WERI-Rb-1 (cell line): ENCODE measurements at regions not wholly inside any gene's neighbourhood (a gene's known extent, or its start where the extent isn't known, plus 50 kb on each side); places are given as distances from the start of the nearest gene placed in this dataset.

Source experiments
- DNase-seq: peaks from one replicate; pipeline ENCODE4 v3.0.0-alpha.2; 2020
- H3K27ac ChIP-seq: fragments of 250-450 bp; sonication (Bioruptor Pico); 2 replicates; pipeline ENCODE4 v1.5.1; 2020; ENCODE audit warnings: mild to moderate bottlenecking, moderate library complexity
- H3K27me3 ChIP-seq: fragments of 250-450 bp; sonication (Bioruptor Pico); 2 replicates; pipeline ENCODE4 v1.5.1; 2021; ENCODE audit warnings: mild to moderate bottlenecking, low read depth, moderate library complexity; ENCODE audit not compliant: insufficient read depth, severe bottlenecking
- H3K36me3 ChIP-seq: fragments of 250-450 bp; sonication (Bioruptor Pico); 2 replicates; pipeline ENCODE4 v1.5.1; 2020; ENCODE audit warnings: mild to moderate bottlenecking, moderate library complexity
- H3K4me3 ChIP-seq: 2 replicates; pipeline ENCODE4 v1.5.1; 2011; ENCODE audit warnings: low read depth, mild to moderate bottlenecking, control low read depth, low read length
- H3K9me3 ChIP-seq: fragments of 250-450 bp; sonication (Bioruptor Pico); 2 replicates; pipeline ENCODE4 v1.5.1; 2021; ENCODE audit warnings: mild to moderate bottlenecking, moderate library complexity; ENCODE audit not compliant: severe bottlenecking
- CTCF ChIP-seq: IDR thresholded peaks from 2 replicates; pipeline ENCODE4 v1.5.1; 2011; ENCODE audit warnings: low read depth, mild to moderate bottlenecking, control low read depth, inconsistent platforms, low read length

- no peak for DNase-seq
- no peak for TF ChIP-seq CTCF
These were observed 1009.1 kb upstream of the FLRT2 start for GRCh38 chr14:84520711-84521338.

GRCh38 chr14:84523746-84524145 lies 1006.2 kb upstream of the FLRT2 start:
- Histone ChIP-seq H3K36me3 (no peaks in the 10 kb centered on the region), H3K9me3 (no peaks in the 10 kb centered on the region), H3K27ac (no peak overlapping the region), H3K27me3 (no peaks in the 10 kb centered on the region), H3K4me3 (no peak overlapping the region)
- DNase-seq, result no peak
- TF ChIP-seq CTCF, result no peak

More at GRCh38 chr14:84520711-84521338, 1009.1 kb upstream of the FLRT2 start:
- no peaks in the 10 kb centered on the region for H3K9me3 ChIP-seq
- H3K27me3 ChIP-seq, result no peaks in the 10 kb centered on the region
- no peaks in the 10 kb centered on the region for H3K36me3 ChIP-seq
- no peak overlapping the region for H3K4me3 ChIP-seq
- H3K27ac ChIP-seq, result no peak overlapping the region

GRCh38 chr14:84527706-84528105 lies 1002.2 kb upstream of the FLRT2 start:
- TF ChIP-seq CTCF, result no peak
- no peak overlapping the region for H3K4me3 ChIP-seq
- no peak overlapping the region for H3K27ac ChIP-seq
- no peaks in the 10 kb centered on the region for H3K36me3 ChIP-seq
- DNase-seq, result no peak
- H3K27me3 ChIP-seq, result no peaks in the 10 kb centered on the region
- H3K9me3 ChIP-seq, result no peaks in the 10 kb centered on the region

- Histone ChIP-seq H3K9me3 (no peaks in the 10 kb centered on the region), H3K27me3 (no peaks in the 10 kb centered on the region), H3K36me3 (no peaks in the 10 kb centered on the region), H3K27ac (no peak overlapping the region), H3K4me3 (no peak overlapping the region)
- TF ChIP-seq CTCF, result no peak
- DNase-seq, result no peak
These were observed 997.9 kb upstream of the FLRT2 start for GRCh38 chr14:84532016-84532415.

- no peak for TF ChIP-seq CTCF
- Histone ChIP-seq H3K27ac (no peak overlapping the region), H3K27me3 (no peaks in the 10 kb centered on the region), H3K36me3 (no peaks in the 10 kb centered on the region), H3K9me3 (no peaks in the 10 kb centered on the region), H3K4me3 (no peak overlapping the region)
- no peak for DNase-seq
These were observed 996.7 kb upstream of the FLRT2 start for GRCh38 chr14:84533181-84533725.

GRCh38 chr14:84533791-84534190 lies 996.2 kb upstream of the FLRT2 start:
- DNase-seq, result no peak
- Histone ChIP-seq H3K36me3 (no peaks in the 10 kb centered on the region), H3K4me3 (no peak overlapping the region), H3K27ac (no peak overlapping the region), H3K9me3 (no peaks in the 10 kb centered on the region), H3K27me3 (no peaks in the 10 kb centered on the region)
- no peak for TF ChIP-seq CTCF
